ENCODE measurements at regions not wholly inside any gene's neighbourhood (a gene's known extent, or its start where the extent isn't known, plus 50 kb on each side); places are given as distances from the start of the nearest gene placed in this dataset.

- Histone ChIP-seq H3K27ac (peak overlapping the region in 1 of 2 donors; percentile 69), H3K4me3 (no peak overlapping the region)
- DNase-seq (ENCODE audit: low spot score), result no peak
- TF ChIP-seq, protein P1, sequence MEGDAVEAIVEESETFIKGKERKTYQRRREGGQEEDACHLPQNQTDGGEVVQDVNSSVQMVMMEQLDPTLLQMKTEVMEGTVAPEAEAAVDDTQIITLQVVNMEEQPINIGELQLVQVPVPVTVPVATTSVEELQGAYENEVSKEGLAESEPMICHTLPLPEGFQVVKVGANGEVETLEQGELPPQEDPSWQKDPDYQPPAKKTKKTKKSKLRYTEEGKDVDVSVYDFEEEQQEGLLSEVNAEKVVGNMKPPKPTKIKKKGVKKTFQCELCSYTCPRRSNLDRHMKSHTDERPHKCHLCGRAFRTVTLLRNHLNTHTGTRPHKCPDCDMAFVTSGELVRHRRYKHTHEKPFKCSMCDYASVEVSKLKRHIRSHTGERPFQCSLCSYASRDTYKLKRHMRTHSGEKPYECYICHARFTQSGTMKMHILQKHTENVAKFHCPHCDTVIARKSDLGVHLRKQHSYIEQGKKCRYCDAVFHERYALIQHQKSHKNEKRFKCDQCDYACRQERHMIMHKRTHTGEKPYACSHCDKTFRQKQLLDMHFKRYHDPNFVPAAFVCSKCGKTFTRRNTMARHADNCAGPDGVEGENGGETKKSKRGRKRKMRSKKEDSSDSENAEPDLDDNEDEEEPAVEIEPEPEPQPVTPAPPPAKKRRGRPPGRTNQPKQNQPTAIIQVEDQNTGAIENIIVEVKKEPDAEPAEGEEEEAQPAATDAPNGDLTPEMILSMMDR (IDR thresholded peaks at IDR 0.05), result no peak
Measured at GRCh38 chr7:106418526-106418925, 133.7 kb upstream of the NAMPT start.

DNA sequence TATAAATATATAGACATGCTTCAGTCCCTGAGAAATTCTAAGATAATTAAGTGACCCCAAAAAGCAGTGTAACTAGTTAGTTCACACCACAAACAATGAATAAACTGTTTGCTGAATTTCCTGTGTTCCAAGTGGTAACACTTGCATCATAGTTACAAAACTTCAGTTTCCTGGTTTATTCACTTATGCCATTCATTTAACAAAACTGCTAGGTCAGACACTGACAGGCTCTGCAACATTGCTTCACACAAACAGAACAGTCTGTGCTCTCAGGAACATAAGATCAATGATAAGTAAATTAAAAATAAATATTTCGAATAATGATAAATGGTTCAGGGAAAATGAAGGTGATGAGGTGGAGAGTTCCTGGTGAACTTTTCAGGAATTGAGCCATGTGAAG is 133.3 kb upstream of the NAMPT start:
- TF ChIP-seq, protein P1 (IDR thresholded peaks at IDR 0.05), result no peak
- no peak for DNase-seq (ENCODE audit: low spot score)
- H3K4me3 ChIP-seq, result no peak overlapping the region
- peak overlapping the region in 1 of 2 donors; percentile 69 for H3K27ac ChIP-seq

- H3K27ac ChIP-seq, result no peak overlapping the region
- DNase-seq (ENCODE audit: low spot score), result no peak
- no peak overlapping the region for H3K4me3 ChIP-seq
- TF ChIP-seq, protein P1 (IDR thresholded peaks at IDR 0.05), result no peak
Measured at GRCh38 chr7:106417273-106417902, 132.6 kb upstream of the NAMPT start.

- Histone ChIP-seq H3K4me3 (no peak overlapping the region), H3K27ac (no peak overlapping the region)
- no peak for DNase-seq (ENCODE audit: low spot score)
- TF ChIP-seq, protein P1 (IDR thresholded peaks at IDR 0.05), result no peak
Measured at GRCh38 chr7:106416430-106416829, 131.6 kb upstream of the NAMPT start.

GRCh38 chr7:106415433-106415832 is 130.7 kb upstream of the NAMPT start:
- Histone ChIP-seq H3K4me3 (no peak overlapping the region), H3K27ac (no peak overlapping the region)
- DNase-seq (ENCODE audit: low spot score), result no peak
- TF ChIP-seq, protein P1 (IDR thresholded peaks at IDR 0.05), result no peak

DNA sequence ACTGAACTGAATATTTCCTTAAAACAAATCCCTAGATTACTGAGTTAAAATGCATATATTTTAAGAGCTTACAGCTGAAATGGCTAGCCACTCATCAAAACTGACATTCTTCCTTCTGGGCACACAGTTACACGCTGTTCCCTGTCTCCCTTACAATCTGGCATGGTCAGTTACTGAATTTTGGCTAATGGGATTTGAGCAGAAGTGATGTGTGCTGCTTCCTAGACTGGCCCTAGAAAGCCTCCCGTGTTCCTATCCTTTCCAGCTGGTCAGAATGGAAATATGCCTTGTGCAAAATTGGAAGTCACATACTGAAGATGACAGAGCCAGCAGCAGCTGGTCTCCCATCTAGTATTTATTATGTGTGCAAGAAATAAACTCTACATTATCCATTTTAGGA is 128.7 kb upstream of the NAMPT start:
- Histone ChIP-seq H3K4me3 (no peak overlapping the region), H3K27ac (no peak overlapping the region)
- TF ChIP-seq, protein P1 (IDR thresholded peaks at IDR 0.05), result no peak
- DNase-seq (ENCODE audit: low spot score), result no peak

GRCh38 chr7:106405697-106406141 is 120.9 kb upstream of the NAMPT start:
- Histone ChIP-seq H3K27ac (no peak overlapping the region), H3K4me3 (no peak overlapping the region)
- DNase-seq (ENCODE audit: low spot score), result no peak
- TF ChIP-seq, protein P1 (IDR thresholded peaks at IDR 0.05), result no peak
